ENCODE measurements at regions not wholly inside any gene's neighbourhood (a gene's known extent, or its start where the extent isn't known, plus 50 kb on each side); places are given as distances from the start of the nearest gene placed in this dataset.

GRCh38 chr13:72286421-72286820, 419.4 kb upstream of the DACH1 start:
- TF ChIP-seq EP300 (IDR thresholded peaks at IDR 0.05) (no peak), CTCF (IDR thresholded peaks at IDR 0.05) (no peak)

All from ovary (tissue), 3 donors.